ENCODE measurements at regions not wholly inside any gene's neighbourhood (a gene's known extent, or its start where the extent isn't known, plus 50 kb on each side); places are given as distances from the start of the nearest gene placed in this dataset.
"Not testable (repeated sequence)": the region's sequence is repeated elsewhere in the genome, so short reads cannot be mapped to it uniquely, and the experiment has no call there.

GRCh38 chr12:9395220-9395619 is 187.0 kb upstream of the PZP start:
- TF ChIP-seq CTCF (IDR thresholded peaks at IDR 0.05 in 4 of 5, conservative IDR thresholded peaks at IDR 0.05 in 1 of 5); POLR2A (IDR thresholded peaks at IDR 0.05): not testable (repeated sequence)

Data from gastrocnemius medialis (tissue), 4 donors.